ENCODE measurements at regions not wholly inside any gene's neighbourhood (a gene's known extent, or its start where the extent isn't known, plus 50 kb on each side); places are given as distances from the start of the nearest gene placed in this dataset.

DNA sequence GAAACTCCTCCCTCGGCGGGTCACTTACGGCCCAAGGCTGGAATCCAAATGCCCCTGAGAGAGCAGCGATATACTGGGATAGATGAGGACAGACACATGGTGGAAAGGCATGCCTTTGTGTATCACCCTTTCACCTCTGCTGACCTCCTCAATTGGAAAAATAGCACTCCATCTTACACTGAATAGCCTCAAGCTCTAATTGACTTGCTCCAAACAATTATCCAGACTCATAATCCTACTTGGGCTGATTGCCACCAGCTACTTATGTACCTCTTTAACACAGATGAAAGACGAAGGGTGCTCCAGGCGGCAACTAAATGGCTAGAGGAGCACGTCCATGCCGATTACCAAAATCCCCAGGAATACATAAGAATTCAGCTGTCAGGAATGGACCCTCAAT lies 1142.2 kb downstream of the ARAP2 start:
- TF ChIP-seq, protein P1, sequence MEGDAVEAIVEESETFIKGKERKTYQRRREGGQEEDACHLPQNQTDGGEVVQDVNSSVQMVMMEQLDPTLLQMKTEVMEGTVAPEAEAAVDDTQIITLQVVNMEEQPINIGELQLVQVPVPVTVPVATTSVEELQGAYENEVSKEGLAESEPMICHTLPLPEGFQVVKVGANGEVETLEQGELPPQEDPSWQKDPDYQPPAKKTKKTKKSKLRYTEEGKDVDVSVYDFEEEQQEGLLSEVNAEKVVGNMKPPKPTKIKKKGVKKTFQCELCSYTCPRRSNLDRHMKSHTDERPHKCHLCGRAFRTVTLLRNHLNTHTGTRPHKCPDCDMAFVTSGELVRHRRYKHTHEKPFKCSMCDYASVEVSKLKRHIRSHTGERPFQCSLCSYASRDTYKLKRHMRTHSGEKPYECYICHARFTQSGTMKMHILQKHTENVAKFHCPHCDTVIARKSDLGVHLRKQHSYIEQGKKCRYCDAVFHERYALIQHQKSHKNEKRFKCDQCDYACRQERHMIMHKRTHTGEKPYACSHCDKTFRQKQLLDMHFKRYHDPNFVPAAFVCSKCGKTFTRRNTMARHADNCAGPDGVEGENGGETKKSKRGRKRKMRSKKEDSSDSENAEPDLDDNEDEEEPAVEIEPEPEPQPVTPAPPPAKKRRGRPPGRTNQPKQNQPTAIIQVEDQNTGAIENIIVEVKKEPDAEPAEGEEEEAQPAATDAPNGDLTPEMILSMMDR (IDR thresholded peaks at IDR 0.05; ENCODE audit: insufficient read depth, low read length, poor library complexity, severe bottlenecking), result no peak
- Histone ChIP-seq H3K4me3 (ENCODE audit: low read depth, low read length) (no peak overlapping the region), H3K27me3 (ENCODE audit: control insufficient read depth, insufficient read depth, low read length) (no peaks in the 10 kb centered on the region), H3K36me3 (ENCODE audit: control insufficient read depth, insufficient read depth, low read length) (no peaks in the 10 kb centered on the region)
- no peak for DNase-seq (ENCODE audit: low read depth)

DNA sequence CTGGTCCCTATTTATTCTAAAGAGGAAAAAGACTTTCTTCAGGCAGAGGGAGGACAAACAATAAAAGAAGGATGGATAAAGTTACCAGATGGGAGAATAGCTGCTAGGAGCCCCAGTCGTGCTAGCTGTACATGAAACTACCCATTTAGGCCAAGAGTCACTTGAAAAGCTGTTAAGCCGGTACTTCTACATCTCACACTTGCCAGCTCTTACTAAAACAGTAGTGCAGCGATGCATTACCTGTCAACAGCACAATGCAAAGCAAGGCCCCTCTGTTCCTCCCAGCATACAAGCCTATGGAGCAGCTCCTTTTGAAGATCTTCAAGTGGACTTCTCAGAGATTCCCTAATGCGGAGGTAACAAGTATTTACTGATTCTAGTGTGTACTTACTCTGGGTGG lies 1138.8 kb downstream of the ARAP2 start:
- Histone ChIP-seq H3K4me3 (ENCODE audit: low read depth, low read length) (no peak overlapping the region), H3K27me3 (ENCODE audit: control insufficient read depth, insufficient read depth, low read length) (no peaks in the 10 kb centered on the region), H3K36me3 (ENCODE audit: control insufficient read depth, insufficient read depth, low read length) (no peaks in the 10 kb centered on the region)
- TF ChIP-seq, protein P1 (IDR thresholded peaks at IDR 0.05; ENCODE audit: insufficient read depth, low read length, poor library complexity, severe bottlenecking), result no peak
- no peak for DNase-seq (ENCODE audit: low read depth)

DNA sequence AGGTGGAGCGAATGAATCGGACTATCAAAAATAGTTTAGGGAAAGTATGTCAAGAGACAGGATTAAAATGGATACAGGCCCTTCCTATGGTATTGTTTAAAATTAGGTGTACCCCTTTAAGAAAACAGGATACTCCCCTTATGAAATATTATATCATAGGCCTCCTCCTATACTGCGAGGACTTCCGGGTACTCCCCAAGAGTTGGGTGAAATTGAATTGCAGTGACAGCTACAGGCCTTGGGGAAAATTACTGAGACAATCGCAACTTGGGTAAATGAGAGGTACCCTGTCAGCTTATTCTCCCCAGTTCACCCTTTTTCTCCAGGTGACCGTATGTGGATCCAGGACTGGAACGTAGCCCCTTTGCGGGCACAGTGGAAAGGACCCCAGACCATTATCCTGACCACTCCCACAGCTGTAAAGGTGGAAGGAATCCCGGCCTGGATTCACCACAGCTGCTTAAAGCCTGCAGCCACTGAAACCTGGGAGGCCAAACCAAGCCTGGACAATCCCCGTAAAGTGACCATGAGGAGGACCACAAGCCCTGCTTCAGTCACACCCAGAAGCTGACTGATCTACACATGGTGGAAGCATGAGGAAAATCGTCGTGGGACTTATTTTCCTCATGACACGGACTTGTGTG lies 1138.1 kb downstream of the ARAP2 start:
- no peak overlapping the region for H3K4me3 ChIP-seq (ENCODE audit: low read depth, low read length)
- no peaks in the 10 kb centered on the region for H3K27me3 ChIP-seq (ENCODE audit: control insufficient read depth, insufficient read depth, low read length)
- no peak for DNase-seq (ENCODE audit: low read depth)
- TF ChIP-seq, protein P1 (IDR thresholded peaks at IDR 0.05; ENCODE audit: insufficient read depth, low read length, poor library complexity, severe bottlenecking), result no peak
- no peaks in the 10 kb centered on the region for H3K36me3 ChIP-seq (ENCODE audit: control insufficient read depth, insufficient read depth, low read length)

DNA sequence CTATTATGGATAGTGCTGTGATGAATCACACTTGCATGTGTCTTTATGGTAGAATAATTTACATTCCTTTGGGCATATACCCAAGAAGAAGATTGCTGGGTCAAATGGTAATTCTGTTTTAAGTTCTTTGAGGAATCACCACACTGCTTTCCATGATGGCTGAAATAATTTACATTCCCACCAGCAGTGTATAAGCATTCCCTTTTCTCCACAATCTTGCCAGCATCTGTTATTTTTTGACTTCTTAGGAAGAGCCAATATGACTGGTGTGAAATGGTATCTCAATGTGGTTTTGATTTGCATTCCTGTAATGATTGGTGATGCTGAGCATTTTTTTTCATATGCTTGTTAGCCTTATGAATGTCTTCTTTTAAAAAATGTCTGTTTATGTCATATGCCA lies 1120.2 kb downstream of the ARAP2 start:
- no peaks in the 10 kb centered on the region for H3K27me3 ChIP-seq (ENCODE audit: control insufficient read depth, insufficient read depth, low read length)
- H3K36me3 ChIP-seq (ENCODE audit: control insufficient read depth, insufficient read depth, low read length), result no peaks in the 10 kb centered on the region
- DNase-seq (ENCODE audit: low read depth), result no peak
- TF ChIP-seq, protein P1 (IDR thresholded peaks at IDR 0.05; ENCODE audit: insufficient read depth, low read length, poor library complexity, severe bottlenecking), result no peak
- H3K4me3 ChIP-seq (ENCODE audit: low read depth, low read length), result no peak overlapping the region

DNA sequence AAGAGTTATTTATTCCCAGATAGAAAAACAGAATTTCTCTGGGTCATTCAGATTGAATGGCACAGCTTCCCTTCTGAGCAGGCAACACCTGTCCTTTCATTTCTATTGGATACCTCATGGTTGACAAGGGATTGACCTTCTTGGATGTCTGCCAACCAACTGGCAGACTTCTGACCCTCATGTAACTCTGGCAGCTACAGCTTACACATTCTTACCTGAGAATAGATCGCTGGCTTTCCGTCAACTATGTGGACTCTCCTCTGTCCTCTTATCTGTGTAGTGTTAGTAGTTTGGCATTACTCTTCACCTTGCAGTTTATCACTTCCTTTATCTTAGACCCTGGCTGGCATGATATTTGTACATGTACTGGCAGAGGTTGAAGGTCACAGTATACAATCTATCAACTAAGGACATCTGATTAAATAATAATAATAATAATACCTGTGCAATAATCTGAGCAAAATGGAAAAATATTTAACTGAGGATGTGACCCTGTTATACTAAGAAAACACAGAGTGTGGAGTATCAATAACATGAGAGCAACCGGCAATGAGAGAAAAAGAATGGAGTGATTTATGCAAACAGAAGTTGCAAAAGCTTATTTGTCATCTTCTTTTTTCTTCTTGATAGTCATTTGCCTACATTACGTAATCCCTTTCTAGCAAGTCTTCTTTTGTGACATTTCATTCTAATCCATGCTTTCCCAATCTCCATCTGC lies 1118.2 kb downstream of the ARAP2 start:
- Histone ChIP-seq H3K27me3 (ENCODE audit: control insufficient read depth, insufficient read depth, low read length) (no peaks in the 10 kb centered on the region), H3K36me3 (ENCODE audit: control insufficient read depth, insufficient read depth, low read length) (no peaks in the 10 kb centered on the region), H3K4me3 (ENCODE audit: low read depth, low read length) (no peak overlapping the region)
- TF ChIP-seq, protein P1 (IDR thresholded peaks at IDR 0.05; ENCODE audit: insufficient read depth, low read length, poor library complexity, severe bottlenecking), result no peak
- no peak for DNase-seq (ENCODE audit: low read depth)

Data from kidney epithelial cell (primary cell).